Stimulated activated CD4-positive, alpha-beta T cell treated with anti-CD3 and anti-CD28 coated beads, Interleukin-12 subunit alpha, Interleukin-12 subunit beta, amount 100 ng/mL, for 48 hours (primary cell): ENCODE measurements at regions not wholly inside any gene's neighbourhood (a gene's known extent, or its start where the extent isn't known, plus 50 kb on each side); places are given as distances from the start of the nearest gene placed in this dataset.

Source experiments
- DNase-seq, 3 donors: peaks; one replicate each; pipeline ENCODE4 v3.0.0-alpha.2; 2020; ENCODE audit warnings: low read depth in 2 of 3, low spot score in 1 of 3

- no peak for DNase-seq
These were observed 130.6 kb downstream of the SMAD6 start for GRCh38 chr15:66832664-66833063.

GRCh38 chr15:66833371-66833770 lies 131.3 kb downstream of the SMAD6 start:
- no peak for DNase-seq

- no peak for DNase-seq
These were observed 131.8 kb downstream of the SMAD6 start for GRCh38 chr15:66833803-66834202.

- DNase-seq = no peak
These were observed 133.1 kb downstream of the SMAD6 start for GRCh38 chr15:66834881-66835878.

- DNase-seq = no peak
These were observed 134.4 kb downstream of the SMAD6 start for GRCh38 chr15:66836231-66837030.

- DNase-seq = no peak
These were observed 136.2 kb downstream of the SMAD6 start for GRCh38 chr15:66838202-66838601.

- no peak for DNase-seq
These were observed 136.7 kb downstream of the SMAD6 start for GRCh38 chr15:66838671-66839239.

- no peak for DNase-seq
These were observed 137.6 kb downstream of the SMAD6 start for GRCh38 chr15:66839506-66840112.

- no peak for DNase-seq
These were observed 138.8 kb downstream of the SMAD6 start for GRCh38 chr15:66840615-66841390.

- no peak for DNase-seq
These were observed 140.1 kb downstream of the SMAD6 start for GRCh38 chr15:66841953-66842681.

GRCh38 chr15:66842710-66843441 lies 140.8 kb downstream of the SMAD6 start:
- no peak for DNase-seq

- no peak for DNase-seq
These were observed 141.5 kb downstream of the SMAD6 start for GRCh38 chr15:66843581-66843980.

GRCh38 chr15:66844041-66844746 lies 142.2 kb downstream of the SMAD6 start:
- no peak for DNase-seq

- DNase-seq = no peak
These were observed 142.7 kb downstream of the SMAD6 start for GRCh38 chr15:66844747-66845145.

- no peak for DNase-seq
These were observed 143.3 kb downstream of the SMAD6 start for GRCh38 chr15:66845266-66845785.

GRCh38 chr15:66846031-66846430 lies 144.0 kb downstream of the SMAD6 start:
- DNase-seq = no peak

- DNase-seq = no peak
These were observed 144.8 kb downstream of the SMAD6 start for GRCh38 chr15:66846811-66847210.

GRCh38 chr15:66847565-66847991 lies 145.5 kb downstream of the SMAD6 start:
- no peak for DNase-seq
